Breast epithelium (tissue), 4 donors: ENCODE measurements at regions not wholly inside any gene's neighbourhood (a gene's known extent, or its start where the extent isn't known, plus 50 kb on each side); places are given as distances from the start of the nearest gene placed in this dataset.
"Not testable (repeated sequence)": the region's sequence is repeated elsewhere in the genome, so short reads cannot be mapped to it uniquely, and the experiment has no call there.

Experiments used
- DNase-seq, 2 donors: peaks; one replicate each; pipeline ENCODE4 v3.0.0-alpha.2; 2019; ENCODE audit warnings: low spot score in 2 of 2
- H3K27ac ChIP-seq, 2 donors: fragments of 200-600 bp; sonication (generic) in 1 of 2; one replicate each; pipeline ENCODE4 v1.5.1; 2016 to 2019; ENCODE audit warnings: mild to moderate bottlenecking in 1 of 2
- H3K27me3 ChIP-seq, 2 donors: fragments of 200-600 bp; sonication (generic) in 1 of 2; one replicate each; pipeline versions ENCODE4 v1.5.1 to v1.6.0; 2017 to 2019; ENCODE audit warnings: control low read depth in 1 of 2, mild to moderate bottlenecking in 1 of 2
- H3K36me3 ChIP-seq: fragments of 200-600 bp; one replicate; pipeline ENCODE4 v1.5.1; 2019
- H3K4me1 ChIP-seq, 2 donors: fragments of 200-600 bp; sonication (generic); one replicate each; pipeline ENCODE4 v1.5.1; 2016 to 2019; ENCODE audit warnings: control low read depth in 1 of 2
- H3K4me3 ChIP-seq, 3 donors: fragments of 200-600 bp; sonication (generic); 1 replicate in 2 of 3; 2 replicates in 1 of 3; pipeline ENCODE4 v1.5.1; 2016 to 2019; ENCODE audit warnings: mild to moderate bottlenecking in 3 of 3, moderate library complexity in 2 of 3
- H3K9me3 ChIP-seq, 2 donors: fragments of 200-600 bp; sonication (generic) in 1 of 2; one replicate each; pipeline ENCODE4 v1.5.1; 2016 to 2019; ENCODE audit warnings: control low read depth in 1 of 2
- POLR2A ChIP-seq: fragments of 450-650 bp; IDR thresholded peaks from one replicate; pipeline ENCODE4 v1.6.1; 2016; ENCODE audit warnings: antibody characterized with exemption, mild to moderate bottlenecking, moderate library complexity
- POLR2AphosphoS5 ChIP-seq, 3 donors: sonication (generic); formaldehyde crosslinking; IDR thresholded peaks; one replicate each; pipeline ENCODE4 v1.6.1; 2017; ENCODE audit warnings: antibody characterized with exemption in 3 of 3
- intact Hi-C: fragments of 100-400 bp; cut with DNase I; formaldehyde crosslinking; loops from one replicate; pipeline ENCODE4 v1.15.1; 2023; ENCODE audit warnings: low total_unique reads
- TF ChIP-seq, protein P1 (sequence below), 3 donors: fragments of 450-650 bp; IDR thresholded peaks; one replicate each; pipeline ENCODE4 v1.5.1; 2016 to 2017; ENCODE audit warnings: antibody characterized with exemption in 3 of 3, mild to moderate bottlenecking in 3 of 3, moderate library complexity in 3 of 3

DNA sequence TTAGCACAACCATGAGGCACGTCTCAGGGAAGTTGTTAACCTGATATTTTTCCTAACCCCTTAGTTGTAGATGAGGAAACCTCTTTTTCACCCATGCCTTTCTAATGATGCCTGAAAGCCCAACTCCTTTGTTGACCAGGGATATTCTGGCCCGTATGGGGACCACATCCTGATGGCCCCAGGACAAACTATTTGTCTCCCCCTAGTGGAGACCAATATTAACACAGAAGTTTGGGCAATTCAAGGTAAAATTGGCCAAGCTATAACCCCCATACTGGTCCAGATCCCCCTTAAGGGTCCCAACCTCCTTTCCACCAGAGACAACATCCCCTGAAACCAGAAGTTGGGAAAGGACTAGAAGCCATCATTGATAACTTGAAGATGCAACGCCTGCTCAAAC lies 893.3 kb downstream of the SORCS1 start:
- H3K27me3 ChIP-seq, result no peaks in the 10 kb centered on the region
- no peaks in the 10 kb centered on the region for H3K9me3 ChIP-seq
- no peak overlapping the region for H3K27ac ChIP-seq
- no peaks in the 10 kb centered on the region for H3K36me3 ChIP-seq
- H3K4me3 ChIP-seq, result no peak overlapping the region
- intact Hi-C loops, result no loop called here
- no peak for TF ChIP-seq POLR2AphosphoS5 (IDR thresholded peaks at IDR 0.05)
- TF ChIP-seq, protein P1, sequence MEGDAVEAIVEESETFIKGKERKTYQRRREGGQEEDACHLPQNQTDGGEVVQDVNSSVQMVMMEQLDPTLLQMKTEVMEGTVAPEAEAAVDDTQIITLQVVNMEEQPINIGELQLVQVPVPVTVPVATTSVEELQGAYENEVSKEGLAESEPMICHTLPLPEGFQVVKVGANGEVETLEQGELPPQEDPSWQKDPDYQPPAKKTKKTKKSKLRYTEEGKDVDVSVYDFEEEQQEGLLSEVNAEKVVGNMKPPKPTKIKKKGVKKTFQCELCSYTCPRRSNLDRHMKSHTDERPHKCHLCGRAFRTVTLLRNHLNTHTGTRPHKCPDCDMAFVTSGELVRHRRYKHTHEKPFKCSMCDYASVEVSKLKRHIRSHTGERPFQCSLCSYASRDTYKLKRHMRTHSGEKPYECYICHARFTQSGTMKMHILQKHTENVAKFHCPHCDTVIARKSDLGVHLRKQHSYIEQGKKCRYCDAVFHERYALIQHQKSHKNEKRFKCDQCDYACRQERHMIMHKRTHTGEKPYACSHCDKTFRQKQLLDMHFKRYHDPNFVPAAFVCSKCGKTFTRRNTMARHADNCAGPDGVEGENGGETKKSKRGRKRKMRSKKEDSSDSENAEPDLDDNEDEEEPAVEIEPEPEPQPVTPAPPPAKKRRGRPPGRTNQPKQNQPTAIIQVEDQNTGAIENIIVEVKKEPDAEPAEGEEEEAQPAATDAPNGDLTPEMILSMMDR (IDR thresholded peaks at IDR 0.05), result no peak
- TF ChIP-seq POLR2A, result no peak
- no peak for DNase-seq
- H3K4me1 ChIP-seq, result no peaks in the 10 kb centered on the region

DNA sequence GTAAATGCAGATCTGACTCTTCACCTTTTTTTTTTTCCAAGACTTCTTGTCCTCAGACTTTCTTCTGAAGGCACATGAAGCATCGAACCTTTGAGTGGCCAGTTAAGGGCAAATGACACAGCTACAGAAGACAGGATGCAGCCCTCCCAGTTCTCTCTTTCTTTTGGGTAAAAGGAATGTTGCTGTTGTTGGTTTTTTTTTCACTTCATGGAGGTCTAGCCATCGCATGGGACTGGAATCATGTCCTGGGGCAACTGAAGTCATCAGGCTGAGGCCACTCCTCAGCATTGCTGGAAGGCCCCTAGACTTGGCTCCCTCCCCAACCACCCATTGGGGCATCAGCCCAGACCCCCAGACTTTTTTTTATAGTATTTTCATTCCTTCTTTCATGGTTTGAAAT lies 896.5 kb downstream of the SORCS1 start:
- no peaks in the 10 kb centered on the region for H3K36me3 ChIP-seq
- intact Hi-C loops, result no loop called here
- no peak overlapping the region for H3K27ac ChIP-seq
- TF ChIP-seq POLR2A (no peak), POLR2AphosphoS5 (IDR thresholded peaks at IDR 0.05) (no peak)
- TF ChIP-seq, protein P1 (IDR thresholded peaks at IDR 0.05), result no peak
- H3K27me3 ChIP-seq, result no peaks in the 10 kb centered on the region
- DNase-seq, result no peak
- H3K4me1 ChIP-seq, result no peaks in the 10 kb centered on the region
- no peak overlapping the region for H3K4me3 ChIP-seq
- no peaks in the 10 kb centered on the region for H3K9me3 ChIP-seq

GRCh38 chr10:106267591-106267990 lies 896.9 kb downstream of the SORCS1 start:
- intact Hi-C loops, result no loop called here

DNA sequence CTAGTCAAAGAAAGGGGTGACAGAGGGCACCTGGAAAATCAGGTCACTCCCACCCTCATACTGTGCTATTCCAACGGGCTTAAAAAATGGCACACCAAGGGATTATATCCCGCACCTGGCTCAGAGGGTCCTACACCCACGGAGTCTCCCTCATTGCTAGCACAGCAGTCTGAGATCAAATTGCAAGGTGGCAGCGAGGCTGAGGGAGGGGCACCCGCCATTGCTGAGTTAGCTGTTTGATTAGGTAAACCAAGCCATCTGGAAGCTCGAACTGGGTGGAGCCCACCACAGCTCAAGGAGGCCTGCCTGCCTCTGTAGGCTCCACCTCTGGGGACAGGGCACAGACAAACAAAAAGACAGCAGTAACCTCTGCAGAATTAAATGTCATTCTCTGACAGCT lies 907.1 kb downstream of the SORCS1 start:
- H3K27ac ChIP-seq, intact Hi-C loops, H3K4me1 ChIP-seq, H3K36me3 ChIP-seq, H3K9me3 ChIP-seq, DNase-seq, H3K4me3 ChIP-seq, H3K27me3 ChIP-seq: not testable (repeated sequence)

More at GRCh38 chr10:106267591-106267990, 896.9 kb downstream of the SORCS1 start:
- no peak overlapping the region for H3K4me3 ChIP-seq
- TF ChIP-seq POLR2AphosphoS5 (IDR thresholded peaks at IDR 0.05), result no peak
- TF ChIP-seq, protein P1 (IDR thresholded peaks at IDR 0.05), result no peak
- TF ChIP-seq POLR2A, result no peak
- H3K36me3 ChIP-seq, result no peaks in the 10 kb centered on the region
- no peaks in the 10 kb centered on the region for H3K27me3 ChIP-seq
- no peaks in the 10 kb centered on the region for H3K4me1 ChIP-seq
- no peak for DNase-seq
- no peak overlapping the region for H3K27ac ChIP-seq
- H3K9me3 ChIP-seq, result no peaks in the 10 kb centered on the region

DNA sequence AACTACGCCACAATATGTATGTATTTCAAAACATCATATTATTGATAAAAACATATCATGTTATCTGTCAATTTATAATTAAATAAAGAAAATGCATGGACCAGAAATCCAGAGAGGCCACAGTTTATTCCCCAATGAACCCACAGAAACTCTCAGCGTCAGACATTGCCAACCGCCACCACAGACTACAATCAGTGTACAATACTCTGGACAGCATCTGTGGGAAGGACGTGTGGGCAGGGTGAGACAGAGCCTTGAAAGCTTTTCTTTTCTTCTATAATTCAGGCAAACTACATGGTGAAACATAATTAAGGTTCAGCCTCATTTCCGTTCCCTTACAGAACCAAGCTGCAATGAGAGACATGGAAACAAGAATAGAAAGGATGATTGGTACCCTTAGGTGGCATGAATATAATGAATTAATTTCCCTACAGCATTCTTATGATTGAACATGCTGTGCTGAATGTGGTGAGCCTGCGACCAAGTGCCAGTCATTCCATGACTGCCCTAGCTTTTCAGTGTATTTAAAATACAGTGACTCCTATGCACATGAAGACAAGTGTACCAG lies 909.3 kb downstream of the SORCS1 start:
- no peaks in the 10 kb centered on the region for H3K4me1 ChIP-seq
- no peak overlapping the region for H3K4me3 ChIP-seq
- TF ChIP-seq POLR2A (no peak), POLR2AphosphoS5 (IDR thresholded peaks at IDR 0.05) (no peak)
- TF ChIP-seq, protein P1 (IDR thresholded peaks at IDR 0.05), result no peak
- H3K27ac ChIP-seq, result no peak overlapping the region
- intact Hi-C loops, result no loop called here
- H3K9me3 ChIP-seq, result no peaks in the 10 kb centered on the region
- H3K36me3 ChIP-seq, result no peaks in the 10 kb centered on the region
- H3K27me3 ChIP-seq, result no peaks in the 10 kb centered on the region
- no peak for DNase-seq

- H3K27me3 ChIP-seq, result no peaks in the 10 kb centered on the region
- H3K4me1 ChIP-seq, result no peaks in the 10 kb centered on the region
- no peak overlapping the region for H3K4me3 ChIP-seq
- TF ChIP-seq POLR2AphosphoS5 (IDR thresholded peaks at IDR 0.05), result no peak
- TF ChIP-seq, protein P1 (IDR thresholded peaks at IDR 0.05), result no peak
- TF ChIP-seq POLR2A, result no peak
- no peak overlapping the region for H3K27ac ChIP-seq
- no peaks in the 10 kb centered on the region for H3K36me3 ChIP-seq
- H3K9me3 ChIP-seq, result no peaks in the 10 kb centered on the region
- no peak for DNase-seq
- intact Hi-C loops, result no loop called here
Observed at GRCh38 chr10:106254071-106254470, 910.4 kb downstream of the SORCS1 start.
